ENCODE measurements at regions not wholly inside any gene's neighbourhood (a gene's known extent, or its start where the extent isn't known, plus 50 kb on each side); places are given as distances from the start of the nearest gene placed in this dataset.
"Not testable (repeated sequence)": the region's sequence is repeated elsewhere in the genome, so short reads cannot be mapped to it uniquely, and the experiment has no call there.

DNA sequence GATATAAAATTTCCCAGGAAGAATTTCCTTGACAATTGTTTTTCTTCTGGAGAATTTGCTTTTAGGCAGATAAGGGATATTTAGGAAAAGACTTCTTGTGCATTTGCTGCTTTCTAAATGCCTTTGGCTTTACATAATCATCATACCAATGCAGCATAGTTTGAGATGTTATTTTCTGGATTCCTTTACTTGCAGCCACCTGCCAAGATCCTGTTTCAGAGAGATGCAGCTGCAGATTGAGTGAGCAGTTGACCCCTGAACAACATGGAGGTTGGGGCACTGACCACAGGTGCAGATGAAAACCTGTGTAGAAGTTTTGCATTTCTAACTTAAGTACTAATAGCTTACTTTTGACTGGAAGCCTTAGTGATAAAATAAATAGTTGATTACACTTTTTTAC lies 257.9 kb downstream of the RPIA start:
- Histone ChIP-seq H3K27me3 (ENCODE audit: insufficient read depth, low read length, poor library complexity, severe bottlenecking) (no peaks in the 10 kb centered on the region), H3K4me3 (ENCODE audit: low read length) (no peak overlapping the region), H3K36me3 (ENCODE audit: insufficient read depth, low read length) (no peaks in the 10 kb centered on the region), H3K9me3 (ENCODE audit: low read length) (no peaks in the 10 kb centered on the region), H3K4me1 (ENCODE audit: insufficient read depth, low read length) (no peaks in the 10 kb centered on the region), H3K27ac (ENCODE audit: low read depth, low read length) (no peak overlapping the region)
- Mint-ChIP-seq H3K36me3 (no peaks in the 10 kb centered on the region), H3K27me3 (peaks cover 0 to 22% of the 10 kb centered on the region in 2 donors), H3K9me3 (peaks cover 0 to 1% (median 0%) of the 10 kb centered on the region in 5 donors), H3K27ac (no peak overlapping the region), H3K4me3 (no peak overlapping the region), H3K4me1 (no peaks in the 10 kb centered on the region)
- no peak for DNase-seq
- POLR2A ChIA-PET = no interaction called here
- CTCF ChIA-PET = no interaction called here

GRCh38 chr2:88950010-88950409 lies 258.5 kb downstream of the RPIA start:
- POLR2A ChIA-PET = no interaction called here
- CTCF ChIA-PET = no interaction called here
- H3K27ac Mint-ChIP-seq = no peak overlapping the region
- no peak overlapping the region for H3K4me3 ChIP-seq (ENCODE audit: low read length)
- peaks cover 0 to 25% of the 10 kb centered on the region in 2 donors for H3K27me3 Mint-ChIP-seq
- no peaks in the 10 kb centered on the region for H3K27me3 ChIP-seq (ENCODE audit: insufficient read depth, low read length, poor library complexity, severe bottlenecking)
- no peaks in the 10 kb centered on the region for H3K36me3 ChIP-seq (ENCODE audit: insufficient read depth, low read length)
- H3K27ac ChIP-seq (ENCODE audit: low read depth, low read length) = no peak overlapping the region
- H3K4me1 ChIP-seq (ENCODE audit: insufficient read depth, low read length) = no peaks in the 10 kb centered on the region
- DNase-seq = no peak
- H3K4me3 Mint-ChIP-seq = no peak overlapping the region
- H3K9me3 Mint-ChIP-seq = peaks cover 0 to 1% (median 0%) of the 10 kb centered on the region in 5 donors
- H3K9me3 ChIP-seq (ENCODE audit: low read length) = no peaks in the 10 kb centered on the region
- no peaks in the 10 kb centered on the region for H3K4me1 Mint-ChIP-seq
- H3K36me3 Mint-ChIP-seq = no peaks in the 10 kb centered on the region

DNA sequence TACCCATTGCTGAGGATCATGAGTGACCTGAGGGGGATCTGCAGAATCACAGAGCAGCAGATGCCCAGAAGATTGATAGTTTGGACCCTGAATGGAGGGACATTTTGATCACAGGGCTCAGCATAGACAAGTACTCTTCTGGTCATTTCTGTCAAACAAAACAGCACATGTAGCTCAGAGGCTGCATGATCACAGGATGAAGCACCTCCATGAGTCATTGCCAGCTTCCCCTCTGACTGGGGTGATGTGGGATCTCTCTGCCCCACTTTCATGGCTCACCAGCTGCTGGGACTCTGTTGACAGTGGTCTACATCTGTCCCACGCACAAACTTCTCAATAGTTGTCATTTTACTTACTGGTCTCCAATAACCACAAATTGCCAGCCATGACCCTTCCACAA lies 264.1 kb downstream of the RPIA start:
- no peak overlapping the region for H3K27ac Mint-ChIP-seq
- peaks cover 0 to 1% (median 0%) of the 10 kb centered on the region in 5 donors for H3K9me3 Mint-ChIP-seq
- Histone ChIP-seq H3K4me3 (ENCODE audit: low read length) (no peak overlapping the region), H3K36me3 (ENCODE audit: insufficient read depth, low read length) (no peaks in the 10 kb centered on the region), H3K27me3 (ENCODE audit: insufficient read depth, low read length, poor library complexity, severe bottlenecking) (no peaks in the 10 kb centered on the region), H3K4me1 (ENCODE audit: insufficient read depth, low read length) (no peaks in the 10 kb centered on the region), H3K27ac (ENCODE audit: low read depth, low read length) (no peak overlapping the region), H3K9me3 (ENCODE audit: low read length) (no peaks in the 10 kb centered on the region)
- CTCF ChIA-PET = no interaction called here
- H3K4me3 Mint-ChIP-seq = no peak overlapping the region
- POLR2A ChIA-PET = no interaction called here
- no peaks in the 10 kb centered on the region for H3K36me3 Mint-ChIP-seq
- DNase-seq = no peak
- peaks cover 2 to 13% of the 10 kb centered on the region in 2 donors for H3K27me3 Mint-ChIP-seq
- H3K4me1 Mint-ChIP-seq = no peaks in the 10 kb centered on the region

- POLR2A ChIA-PET = no interaction called here
- H3K4me1 Mint-ChIP-seq = no peaks in the 10 kb centered on the region
Observed at GRCh38 chr2:88959480-88960204, 268.2 kb downstream of the RPIA start.

DNA sequence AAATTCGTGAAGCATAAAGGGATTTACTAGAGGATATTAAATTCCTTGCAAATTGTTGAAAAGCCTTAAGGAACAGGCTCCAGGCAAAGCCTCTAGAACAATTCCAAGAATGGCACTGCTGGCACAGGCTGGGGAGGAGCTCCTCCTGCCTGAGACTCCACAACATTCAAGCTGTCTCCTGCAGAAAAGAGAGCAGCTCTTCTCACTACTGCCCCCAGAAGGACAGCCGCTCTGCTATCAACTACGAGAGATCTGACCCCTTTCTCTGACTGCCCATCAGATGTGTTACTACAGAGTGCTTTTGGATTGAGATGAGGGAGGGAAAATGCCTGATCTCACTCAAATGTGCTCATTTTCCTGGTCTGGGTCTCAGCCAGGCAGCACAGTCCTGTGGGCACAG lies 269.9 kb downstream of the RPIA start:
- H3K36me3 Mint-ChIP-seq; H3K27me3 Mint-ChIP-seq; H3K9me3 ChIP-seq (ENCODE audit: low read length); H3K36me3 ChIP-seq (ENCODE audit: insufficient read depth, low read length); DNase-seq; POLR2A ChIA-PET; H3K9me3 Mint-ChIP-seq; H3K27ac ChIP-seq (ENCODE audit: low read depth, low read length); H3K4me3 ChIP-seq (ENCODE audit: low read length); H3K4me1 Mint-ChIP-seq; CTCF ChIA-PET; H3K27ac Mint-ChIP-seq; H3K27me3 ChIP-seq (ENCODE audit: insufficient read depth, low read length, poor library complexity, severe bottlenecking); H3K4me1 ChIP-seq (ENCODE audit: insufficient read depth, low read length); H3K4me3 Mint-ChIP-seq: not testable (repeated sequence)

More at GRCh38 chr2:88959480-88960204, 268.2 kb downstream of the RPIA start:
- H3K36me3 Mint-ChIP-seq = no peaks in the 10 kb centered on the region
- no peaks in the 10 kb centered on the region for H3K27me3 ChIP-seq (ENCODE audit: insufficient read depth, low read length, poor library complexity, severe bottlenecking)
- no peaks in the 10 kb centered on the region for H3K9me3 ChIP-seq (ENCODE audit: low read length)
- no peaks in the 10 kb centered on the region for H3K36me3 ChIP-seq (ENCODE audit: insufficient read depth, low read length)
- DNase-seq = no peak
- H3K27ac Mint-ChIP-seq = no peak overlapping the region
- H3K27ac ChIP-seq (ENCODE audit: low read depth, low read length) = no peak overlapping the region
- H3K9me3 Mint-ChIP-seq = no peaks in the 10 kb centered on the region
- CTCF ChIA-PET = no interaction called here
- H3K4me3 Mint-ChIP-seq = no peak overlapping the region
- H3K27me3 Mint-ChIP-seq = peaks cover 2 to 4% of the 10 kb centered on the region in 2 donors
- H3K4me1 ChIP-seq (ENCODE audit: insufficient read depth, low read length) = no peaks in the 10 kb centered on the region
- no peak overlapping the region for H3K4me3 ChIP-seq (ENCODE audit: low read length)

DNA sequence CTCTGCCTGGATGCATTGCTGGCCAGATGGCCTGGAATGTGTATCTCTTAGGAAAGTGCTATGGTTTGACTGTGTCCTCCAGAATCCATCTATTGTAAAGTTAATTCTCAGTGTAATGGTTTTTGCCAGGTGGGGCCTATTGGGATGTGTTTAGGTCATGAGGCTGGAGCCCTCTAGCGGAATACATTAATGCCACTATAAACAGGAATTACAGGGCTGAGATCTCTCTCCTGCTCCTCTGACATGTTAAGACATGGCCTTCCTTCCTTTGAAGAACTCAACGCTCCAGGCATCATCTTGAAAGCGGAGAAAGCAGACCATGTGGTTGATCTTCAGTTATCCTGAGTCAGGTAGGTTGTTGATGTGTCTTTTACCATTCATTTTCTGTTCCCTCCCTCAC lies 276.4 kb downstream of the RPIA start:
- peaks cover 3 to 4% of the 10 kb centered on the region in 2 donors for H3K27me3 Mint-ChIP-seq
- POLR2A ChIA-PET = no interaction called here
- H3K4me1 Mint-ChIP-seq = no peaks in the 10 kb centered on the region
- Histone ChIP-seq H3K27me3 (ENCODE audit: insufficient read depth, low read length, poor library complexity, severe bottlenecking) (no peaks in the 10 kb centered on the region), H3K27ac (ENCODE audit: low read depth, low read length) (no peak overlapping the region), H3K4me1 (ENCODE audit: insufficient read depth, low read length) (no peaks in the 10 kb centered on the region), H3K36me3 (ENCODE audit: insufficient read depth, low read length) (no peaks in the 10 kb centered on the region), H3K4me3 (ENCODE audit: low read length) (no peak overlapping the region), H3K9me3 (ENCODE audit: low read length) (no peaks in the 10 kb centered on the region)
- H3K4me3 Mint-ChIP-seq = no peak overlapping the region
- H3K36me3 Mint-ChIP-seq = no peaks in the 10 kb centered on the region
- DNase-seq = no peak
- CTCF ChIA-PET = no interaction called here
- H3K27ac Mint-ChIP-seq = no peak overlapping the region
- H3K9me3 Mint-ChIP-seq = peaks cover 0 to 3% (median 0%) of the 10 kb centered on the region in 5 donors

- H3K27ac Mint-ChIP-seq; H3K9me3 ChIP-seq (ENCODE audit: low read length); H3K36me3 ChIP-seq (ENCODE audit: insufficient read depth, low read length); H3K4me1 Mint-ChIP-seq; POLR2A ChIA-PET; DNase-seq; H3K27me3 ChIP-seq (ENCODE audit: insufficient read depth, low read length, poor library complexity, severe bottlenecking); H3K9me3 Mint-ChIP-seq; H3K4me3 Mint-ChIP-seq; H3K4me1 ChIP-seq (ENCODE audit: insufficient read depth, low read length); H3K27me3 Mint-ChIP-seq; H3K36me3 Mint-ChIP-seq; H3K27ac ChIP-seq (ENCODE audit: low read depth, low read length); CTCF ChIA-PET; H3K4me3 ChIP-seq (ENCODE audit: low read length): not testable (repeated sequence)
Observed at GRCh38 chr2:88978011-88978410, 286.5 kb downstream of the RPIA start.

DNA sequence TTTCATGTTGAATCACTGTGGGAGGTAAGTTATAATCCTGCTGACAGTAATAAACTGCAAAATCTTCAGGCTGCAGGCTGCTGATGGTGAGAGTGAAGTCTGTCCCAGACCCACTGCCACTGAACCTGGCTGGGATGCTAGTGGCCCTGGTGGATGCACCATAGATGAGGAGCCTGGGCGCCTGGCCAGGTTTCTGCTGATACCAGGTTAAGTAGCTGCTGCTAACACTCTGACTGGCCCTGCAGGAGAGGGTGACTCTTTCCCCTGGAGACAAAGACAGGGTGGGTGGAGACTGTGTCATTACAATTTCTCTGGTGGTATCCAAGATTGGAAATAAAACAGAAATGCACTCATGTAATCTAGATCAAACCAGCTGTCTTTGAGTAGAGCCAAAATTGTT lies 287.0 kb downstream of the RPIA start:
- H3K36me3 ChIP-seq (ENCODE audit: insufficient read depth, low read length); H3K4me1 ChIP-seq (ENCODE audit: insufficient read depth, low read length); H3K4me3 ChIP-seq (ENCODE audit: low read length); H3K4me1 Mint-ChIP-seq; H3K27ac ChIP-seq (ENCODE audit: low read depth, low read length); DNase-seq; CTCF ChIA-PET; H3K27me3 ChIP-seq (ENCODE audit: insufficient read depth, low read length, poor library complexity, severe bottlenecking); H3K27me3 Mint-ChIP-seq; H3K4me3 Mint-ChIP-seq; H3K36me3 Mint-ChIP-seq; H3K9me3 Mint-ChIP-seq; POLR2A ChIA-PET; H3K9me3 ChIP-seq (ENCODE audit: low read length): not testable (repeated sequence)
- peak overlapping the region in 1 of 8 donors; percentile 26 for H3K27ac Mint-ChIP-seq

- H3K4me3 ChIP-seq (ENCODE audit: low read length); H3K27ac ChIP-seq (ENCODE audit: low read depth, low read length); H3K4me3 Mint-ChIP-seq; H3K36me3 Mint-ChIP-seq; H3K4me1 ChIP-seq (ENCODE audit: insufficient read depth, low read length); H3K36me3 ChIP-seq (ENCODE audit: insufficient read depth, low read length); H3K4me1 Mint-ChIP-seq; H3K27me3 ChIP-seq (ENCODE audit: insufficient read depth, low read length, poor library complexity, severe bottlenecking); H3K9me3 Mint-ChIP-seq; POLR2A ChIA-PET; H3K27me3 Mint-ChIP-seq; CTCF ChIA-PET; DNase-seq; H3K27ac Mint-ChIP-seq; H3K9me3 ChIP-seq (ENCODE audit: low read length): not testable (repeated sequence)
Observed at GRCh38 chr2:88984079-88984478, 292.6 kb downstream of the RPIA start.
